Calu3 (cell line): ENCODE measurements at regions not wholly inside any gene's neighbourhood (a gene's known extent, or its start where the extent isn't known, plus 50 kb on each side); places are given as distances from the start of the nearest gene placed in this dataset.

Source experiments
- BruUV-seq: library from RNA; stranded (reverse); fragments of 400-500 nt; replicated peaks from 2 replicates; lab custom pipeline; 2021; lab: Mats Ljungman, UMichigan
- CTCF ChIA-PET: fragments of 300-600 bp; sonication (Branson Sonifier 250); formaldehyde crosslinking; loops from one replicate; lab custom pipeline; 2022; ENCODE audit warnings: antibody characterized with exemption; lab: Charles Lee
- DNase-seq: peaks from one replicate; pipeline ENCODE4 v3.0.0; 2022
- H3K27ac Mint-ChIP-seq: one replicate; pipeline ENCODE4 v1.8.0; 2022; ENCODE audit warnings: mixed read lengths; ENCODE audit not compliant: unreplicated experiment
- H3K27me3 Mint-ChIP-seq: one replicate; pipeline ENCODE4 v1.8.0; 2022; ENCODE audit warnings: mixed read lengths; ENCODE audit not compliant: unreplicated experiment
- H3K36me3 Mint-ChIP-seq: one replicate; pipeline ENCODE4 v1.8.0; 2022; ENCODE audit warnings: mild to moderate bottlenecking, moderate library complexity, mixed read lengths; ENCODE audit not compliant: insufficient read depth, unreplicated experiment
- H3K4me1 Mint-ChIP-seq: one replicate; pipeline ENCODE4 v1.8.0; 2022; ENCODE audit warnings: mild to moderate bottlenecking, low read depth, mixed read lengths; ENCODE audit not compliant: unreplicated experiment
- H3K4me3 Mint-ChIP-seq: one replicate; pipeline ENCODE4 v1.8.0; 2022; ENCODE audit warnings: mild to moderate bottlenecking, low read depth, moderate library complexity, mixed read lengths; ENCODE audit not compliant: unreplicated experiment
- H3K9me3 Mint-ChIP-seq: one replicate; pipeline ENCODE4 v1.8.0; 2022; ENCODE audit warnings: low read depth, mixed read lengths; ENCODE audit not compliant: unreplicated experiment
- CTCF ChIP-seq: fragments of 200-600 bp; IDR thresholded peaks from one replicate; pipeline ENCODE4 v1.8.0; 2022; ENCODE audit warnings: antibody characterized with exemption; ENCODE audit not compliant: unreplicated experiment
- intact Hi-C: fragments of 100-400 bp; cut with micrococcal nuclease; formaldehyde crosslinking; loops from one replicate; pipeline ENCODE4 v1.10.0; 2022; ENCODE audit not compliant: unreplicated experiment

GRCh38 chr7:130829415-130829814 lies 95.4 kb upstream of the KLF14 start:
- H3K9me3 Mint-ChIP-seq: peaks cover 5% of the 10 kb centered on the region
- no peak for TF ChIP-seq CTCF
- no peak overlapping the region for H3K27ac Mint-ChIP-seq
- BruUV-seq: no TSS peak
- no peaks in the 10 kb centered on the region for H3K4me1 Mint-ChIP-seq
- intact Hi-C loops: no loop called here
- CTCF ChIA-PET: interaction anchor here (0.6 kb wide), 1 partner anchor 42 kb away, joined by 4 read pairs; no protein-coding TSS in a partner anchor
- H3K27me3 Mint-ChIP-seq: no peaks in the 10 kb centered on the region
- H3K4me3 Mint-ChIP-seq: no peak overlapping the region
- DNase-seq: no peak
- H3K36me3 Mint-ChIP-seq: no peaks in the 10 kb centered on the region

DNA sequence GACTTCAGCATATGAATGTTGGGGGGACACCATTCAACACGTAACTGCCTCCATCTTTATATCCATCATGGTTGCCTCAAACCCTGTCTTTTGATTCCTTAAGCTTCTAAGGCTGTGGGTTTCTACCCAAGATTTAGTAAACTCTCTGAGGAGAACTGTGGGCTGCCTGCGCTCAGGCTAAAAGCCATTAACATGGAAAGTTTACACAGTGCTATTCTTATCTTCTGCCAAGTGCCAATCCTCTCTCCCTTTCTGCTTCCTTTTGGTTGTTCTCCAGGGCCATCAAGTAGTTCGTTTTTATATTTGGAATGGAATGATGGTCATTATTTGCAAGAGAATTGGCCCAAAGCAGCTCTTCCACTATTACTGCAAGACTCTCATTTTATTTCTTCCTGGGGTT lies 97.3 kb upstream of the KLF14 start:
- Mint-ChIP-seq H3K27me3 (peaks cover 12% of the 10 kb centered on the region), H3K27ac (no peak overlapping the region), H3K36me3 (no peaks in the 10 kb centered on the region), H3K4me1 (no peaks in the 10 kb centered on the region), H3K9me3 (peaks cover 5% of the 10 kb centered on the region), H3K4me3 (no peak overlapping the region)
- no TSS peak for BruUV-seq
- CTCF ChIA-PET: no interaction called here
- intact Hi-C loops: no loop called here
- no peak for DNase-seq
- no peak for TF ChIP-seq CTCF

DNA sequence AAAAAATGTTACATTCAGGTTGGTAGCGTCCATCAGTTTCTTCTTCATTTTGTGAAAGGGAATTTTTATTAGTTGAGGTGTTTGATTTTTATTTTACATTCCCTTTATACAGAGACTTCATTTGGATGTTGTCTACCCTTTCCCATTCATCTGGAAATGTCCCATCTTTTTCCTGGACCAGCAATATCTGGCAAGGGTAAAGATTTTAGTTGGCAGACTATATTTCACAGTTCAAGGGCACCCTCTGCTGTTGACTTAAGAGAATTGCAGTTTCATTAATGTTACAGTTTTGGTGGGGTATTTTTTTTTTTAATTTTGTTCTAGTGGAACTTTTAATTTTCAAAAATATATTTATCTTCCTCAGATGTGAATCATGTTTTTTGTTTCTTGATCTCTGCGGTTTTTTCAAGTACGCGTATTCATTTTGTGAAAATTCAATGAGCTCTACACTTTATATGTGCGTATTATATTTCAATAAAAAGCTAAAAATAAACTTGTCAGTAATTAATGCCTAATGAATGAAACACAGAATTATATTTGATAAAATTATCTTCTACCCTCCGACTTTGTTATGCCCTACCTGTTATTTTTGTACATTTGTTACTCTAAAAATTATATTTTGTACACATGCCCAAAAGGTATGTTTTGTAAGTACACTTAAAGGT lies 97.9 kb upstream of the KLF14 start:
- intact Hi-C loops: loop anchor here (2.0 kb wide), 1 partner anchor 589 kb away; no protein-coding TSS in a partner anchor
- Mint-ChIP-seq H3K27ac (no peak overlapping the region), H3K9me3 (peaks cover 5% of the 10 kb centered on the region), H3K4me3 (no peak overlapping the region), H3K27me3 (peaks cover 16% of the 10 kb centered on the region), H3K36me3 (no peaks in the 10 kb centered on the region), H3K4me1 (no peaks in the 10 kb centered on the region)
- no TSS peak for BruUV-seq
- peak; percentile 70 for TF ChIP-seq CTCF
- CTCF ChIA-PET: interaction anchor here (0.8 kb wide), 1 partner anchor 539 kb away, joined by 3 read pairs; the partner anchor contains the start of gene CPA4
- DNase-seq: peak; percentile 29

- Mint-ChIP-seq H3K36me3 (no peaks in the 10 kb centered on the region), H3K9me3 (no peaks in the 10 kb centered on the region), H3K4me1 (no peaks in the 10 kb centered on the region), H3K4me3 (no peak overlapping the region), H3K27me3 (peaks cover 16% of the 10 kb centered on the region), H3K27ac (no peak overlapping the region)
- DNase-seq: no peak
- intact Hi-C loops: no loop called here
- TF ChIP-seq CTCF: no peak
- BruUV-seq: no TSS peak
- CTCF ChIA-PET: no interaction called here
These were observed 104.7 kb upstream of the KLF14 start for GRCh38 chr7:130838738-130839137.
